ENCODE measurements at regions not wholly inside any gene's neighbourhood (a gene's known extent, or its start where the extent isn't known, plus 50 kb on each side); places are given as distances from the start of the nearest gene placed in this dataset.
"Not testable (repeated sequence)": the region's sequence is repeated elsewhere in the genome, so short reads cannot be mapped to it uniquely, and the experiment has no call there.

DNA sequence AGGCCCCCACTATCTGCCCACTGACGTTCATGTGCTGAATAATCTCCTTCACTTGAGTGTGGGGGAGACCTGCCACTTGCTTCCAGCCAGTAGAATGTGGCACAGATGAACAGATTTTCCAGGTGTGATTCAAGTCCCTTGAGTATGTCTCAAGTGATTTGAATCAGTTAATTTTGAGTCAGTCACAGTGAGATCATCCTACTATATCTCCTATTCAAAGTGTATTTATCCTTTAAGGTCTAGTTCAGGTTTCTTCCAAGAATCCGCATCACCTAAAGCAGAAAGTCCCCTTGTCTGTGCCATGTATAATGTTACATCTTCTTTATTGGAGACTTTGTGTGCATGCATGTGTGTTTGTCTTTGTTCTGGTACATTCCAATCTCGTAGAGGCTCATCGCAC is 208.3 kb upstream of the DAB2 start:
- no peak for DNase-seq

GRCh38 chr5:39631958-39632357 is 207.2 kb upstream of the DAB2 start:
- DNase-seq = no peak

GRCh38 chr5:39629946-39630345 is 205.2 kb upstream of the DAB2 start:
- no peak for DNase-seq

GRCh38 chr5:39628348-39628747 is 203.6 kb upstream of the DAB2 start:
- no peak for DNase-seq

- no peak for DNase-seq
These were observed 200.1 kb upstream of the DAB2 start for GRCh38 chr5:39624890-39625289.

DNA sequence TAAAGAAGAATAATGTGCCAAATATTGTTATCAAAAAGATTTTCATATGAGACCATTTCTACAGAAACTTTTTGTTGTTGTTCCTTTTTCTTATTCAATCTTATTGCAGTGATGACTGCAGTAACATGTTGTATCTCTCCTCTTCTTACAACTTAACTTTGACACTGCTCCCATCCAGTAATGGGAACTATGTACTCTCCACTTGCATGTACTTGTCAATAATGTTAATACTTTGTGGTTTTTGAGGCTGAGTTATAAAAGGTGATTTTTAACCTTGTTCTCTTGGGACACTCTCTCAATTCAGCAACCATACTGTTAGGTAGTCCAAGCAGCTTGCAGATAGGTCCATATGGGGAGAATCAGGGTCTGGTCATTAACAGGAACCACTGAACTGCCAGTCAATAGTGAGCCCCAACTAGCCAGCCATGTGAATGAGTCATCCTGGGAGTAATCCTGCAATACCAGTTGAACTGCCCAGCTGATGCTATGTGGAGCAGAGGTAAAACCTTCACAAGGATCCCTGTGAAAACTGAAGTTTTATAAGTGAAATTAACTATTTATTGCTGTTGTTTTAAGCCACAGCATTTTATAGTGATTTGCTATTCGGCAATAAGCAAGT is 199.6 kb upstream of the DAB2 start:
- no peak for DNase-seq

- DNase-seq = no peak
These were observed 198.6 kb upstream of the DAB2 start for GRCh38 chr5:39623291-39623865.

- DNase-seq = no peak
These were observed 197.5 kb upstream of the DAB2 start for GRCh38 chr5:39622281-39622680.

- no peak for DNase-seq
These were observed 194.5 kb upstream of the DAB2 start for GRCh38 chr5:39619168-39619818.

GRCh38 chr5:39618391-39618790 is 193.6 kb upstream of the DAB2 start:
- DNase-seq = no peak

- DNase-seq = no peak
These were observed 191.4 kb upstream of the DAB2 start for GRCh38 chr5:39616131-39616530.

DNA sequence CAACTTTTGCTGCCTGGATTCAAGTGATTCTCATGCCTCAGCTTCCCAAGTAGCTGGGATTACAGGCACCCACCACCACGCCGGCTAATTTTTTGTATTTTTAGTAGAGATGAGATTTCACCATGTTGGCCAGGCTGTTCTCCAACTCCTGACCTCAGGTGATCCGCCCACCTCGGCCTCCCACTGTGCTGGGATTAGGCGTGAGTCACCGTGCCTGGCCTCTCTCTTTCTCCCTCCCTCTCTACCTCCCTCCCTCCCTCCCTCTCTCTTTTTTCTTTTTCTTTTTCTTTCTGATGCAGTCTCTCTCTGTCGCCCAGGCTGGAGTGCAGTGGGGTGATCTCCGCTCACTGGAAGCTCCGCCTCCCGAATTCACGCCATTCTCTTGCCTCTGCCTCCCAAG is 186.3 kb upstream of the DAB2 start:
- DNase-seq = not testable (repeated sequence)

GRCh38 chr5:39608024-39608423 is 183.2 kb upstream of the DAB2 start:
- no peak for DNase-seq

DNA sequence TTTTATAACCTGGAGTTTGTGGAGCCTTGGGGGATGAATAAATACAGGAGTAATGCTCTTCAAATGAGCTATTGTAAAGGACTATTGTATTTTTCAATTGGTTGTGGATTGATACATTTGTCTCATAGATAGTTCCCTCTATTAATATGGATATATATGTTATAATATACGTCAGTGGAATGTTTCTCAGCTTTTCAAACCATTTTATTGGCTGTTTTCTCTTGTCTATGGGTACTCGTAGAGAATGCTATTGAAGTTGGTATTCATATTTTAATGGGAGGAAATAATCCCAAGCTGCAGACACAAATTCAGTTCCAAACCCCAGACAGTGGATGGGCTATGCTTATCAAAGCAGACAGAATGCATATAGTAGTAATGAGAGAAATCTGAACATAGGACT is 181.8 kb upstream of the DAB2 start:
- DNase-seq = no peak

GRCh38 chr5:39605588-39606575 is 181.1 kb upstream of the DAB2 start:
- DNase-seq = no peak

GRCh38 chr5:39605145-39605544 is 180.4 kb upstream of the DAB2 start:
- no peak for DNase-seq

DNA sequence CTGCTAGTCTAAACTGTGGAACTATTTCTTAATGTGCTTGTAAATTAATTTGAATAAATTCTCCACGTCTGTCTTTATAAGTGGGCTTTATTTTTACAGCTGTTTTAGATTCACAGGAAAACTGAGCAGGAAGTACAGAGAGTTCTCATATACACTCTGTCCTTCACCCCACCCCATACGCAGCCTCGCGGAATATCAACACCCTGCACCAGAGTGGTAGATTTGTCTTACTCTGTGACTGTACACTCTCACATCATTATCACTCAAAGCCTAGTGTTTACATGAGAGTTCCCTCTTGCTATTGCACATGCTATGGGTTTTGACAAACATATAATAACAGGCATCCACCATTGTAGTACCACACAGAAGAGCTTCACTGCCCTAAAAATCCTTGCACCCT is 179.7 kb upstream of the DAB2 start:
- DNase-seq = peak; percentile 14

- DNase-seq = peak; percentile 40
These were observed 175.1 kb upstream of the DAB2 start for GRCh38 chr5:39599721-39600431.

- DNase-seq = no peak
These were observed 174.0 kb upstream of the DAB2 start for GRCh38 chr5:39598661-39599248.

GRCh38 chr5:39588179-39588578 is 163.4 kb upstream of the DAB2 start:
- DNase-seq = no peak

GRCh38 chr5:39587675-39588074 is 162.9 kb upstream of the DAB2 start:
- DNase-seq = no peak

GRCh38 chr5:39586185-39586584 is 161.4 kb upstream of the DAB2 start:
- DNase-seq = no peak
